Sciatic nerve (tissue), 2 donors: ENCODE measurements at regions not wholly inside any gene's neighbourhood (a gene's known extent, or its start where the extent isn't known, plus 50 kb on each side); places are given as distances from the start of the nearest gene placed in this dataset. TPM values are rescaled to one million over a fixed set of nuclear protein-coding genes. Genes with fewer than 3 reads are reported as not detected.

Source experiments
- ATAC-seq: fragments of 200-7000 bp; cut with Tn5 transposase; one replicate; pipeline ENCODE4 v1.9.1; 2020; ENCODE audit warnings: mild to moderate bottlenecking, moderate library complexity
- DNase-seq: peaks from one replicate; pipeline ENCODE4 v3.0.0-alpha.2; 2020; ENCODE audit warnings: low spot score
- intact Hi-C: fragments of 100-400 bp; cut with DNase I; formaldehyde crosslinking; loops from one replicate; pipeline ENCODE4 v1.14.2; 2022
- microRNA-seq: library from miRNA; unstranded; fragments of <30 nt; microRNA quantifications from one replicate; pipeline ENCODE4 v1.2.0, GENCODE V29; 2020
- donor health status: DM: no; HTN: no; CAD: no.
- donor health status: DM: no; HTN: no; CAD: no.

GRCh38 chr12:24036438-24037216 is 87.2 kb upstream of the SOX5 start:
- ATAC-seq (no peak), DNase-seq (no peak)
- intact Hi-C loops = no loop called here

- intact Hi-C loops = no loop called here
- no peak for ATAC-seq
- DNase-seq = no peak
These were observed 85.4 kb upstream of the SOX5 start for GRCh38 chr12:24034894-24035293.

GRCh38 chr12:24034160-24034559 is 84.7 kb upstream of the SOX5 start:
- DNase-seq (no peak), ATAC-seq (peak; percentile 72)
- intact Hi-C loops = no loop called here

- ATAC-seq = no peak
These were observed 77.9 kb upstream of the SOX5 start for GRCh38 chr12:24027352-24027751.

GRCh38 chr12:24025153-24025798 is 75.8 kb upstream of the SOX5 start:
- ATAC-seq (no peak), DNase-seq (no peak)
- intact Hi-C loops = no loop called here

More at GRCh38 chr12:24027352-24027751, 77.9 kb upstream of the SOX5 start:
- no peak for DNase-seq
- intact Hi-C loops = no loop called here

GRCh38 chr12:24023081-24023480 is 73.6 kb upstream of the SOX5 start:
- intact Hi-C loops = no loop called here
- no peak for DNase-seq
- no peak for ATAC-seq

GRCh38 chr12:24021164-24021502 is 71.7 kb upstream of the SOX5 start:
- no peak for ATAC-seq
- DNase-seq = no peak
- intact Hi-C loops = no loop called here

- ATAC-seq = peak; percentile 74
- intact Hi-C loops = no loop called here
These were observed 71.1 kb upstream of the SOX5 start for GRCh38 chr12:24020397-24021163.

GRCh38 chr12:24015833-24016160 is 66.3 kb upstream of the SOX5 start:
- intact Hi-C loops = no loop called here
- DNase-seq (no peak), ATAC-seq (peak; percentile 86)

More at GRCh38 chr12:24020397-24021163, 71.1 kb upstream of the SOX5 start:
- no peak for DNase-seq

GRCh38 chr12:24014915-24015832 is 65.7 kb upstream of the SOX5 start:
- DNase-seq (no peak), ATAC-seq (peak; percentile 46)
- intact Hi-C loops = no loop called here

GRCh38 chr12:24014240-24014639 is 64.8 kb upstream of the SOX5 start:
- intact Hi-C loops = no loop called here
- ATAC-seq = no peak

GRCh38 chr12:24012528-24012927 is 63.1 kb upstream of the SOX5 start:
- DNase-seq = no peak
- no peak for ATAC-seq
- intact Hi-C loops = no loop called here

More at GRCh38 chr12:24014240-24014639, 64.8 kb upstream of the SOX5 start:
- DNase-seq = no peak

GRCh38 chr12:24011927-24012507 is 62.5 kb upstream of the SOX5 start:
- intact Hi-C loops = no loop called here
- DNase-seq = no peak
- no peak for ATAC-seq

- intact Hi-C loops = no loop called here
- ATAC-seq = no peak
- no peak for DNase-seq
These were observed 58.7 kb upstream of the SOX5 start for GRCh38 chr12:24008166-24008565.

Small RNAs in the stretch of these regions (microRNA-seq; reads per million reads assigned to microRNA genes)
- gene MIR920 = not detected
